ENCODE measurements at regions not wholly inside any gene's neighbourhood (a gene's known extent, or its start where the extent isn't known, plus 50 kb on each side); places are given as distances from the start of the nearest gene placed in this dataset.
"Not testable (repeated sequence)": the region's sequence is repeated elsewhere in the genome, so short reads cannot be mapped to it uniquely, and the experiment has no call there.

DNA sequence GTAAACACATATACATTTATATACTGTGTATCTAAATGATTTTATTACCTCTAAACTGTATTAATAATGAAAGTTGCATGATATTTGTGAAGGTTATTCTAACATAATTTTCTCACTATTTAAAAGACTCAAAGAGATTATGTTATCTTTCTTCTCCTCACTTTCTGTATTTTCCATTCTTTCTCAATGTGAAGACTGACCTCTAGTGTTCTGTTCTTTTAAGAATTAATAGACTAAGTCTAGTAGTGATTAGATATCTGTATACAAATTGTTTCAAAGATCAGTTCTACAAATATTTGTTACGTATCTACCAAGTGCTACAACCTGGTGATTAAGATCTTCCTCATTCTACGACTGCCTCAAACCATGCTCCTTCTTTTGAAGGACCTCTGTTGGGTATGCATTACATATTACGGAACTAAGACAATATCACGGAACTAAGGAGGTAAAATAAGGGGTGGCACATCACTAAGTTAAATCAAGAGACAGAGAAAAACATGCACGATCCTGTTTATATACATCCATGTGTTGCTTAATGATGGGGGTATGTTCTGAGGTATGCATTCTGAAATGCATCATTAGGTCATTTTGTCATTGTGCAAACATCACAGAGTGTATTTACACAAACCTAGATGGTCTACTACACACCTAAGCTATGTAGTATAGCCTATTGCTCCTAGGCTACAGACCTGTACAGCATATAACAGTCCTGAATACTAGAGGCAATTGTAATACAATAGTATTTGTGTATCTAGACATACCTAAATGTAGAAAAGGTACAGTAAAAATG is 161.5 kb upstream of the KBTBD8 start:
- WGBS, 2 donors (ENCODE audit: extremely low coverage in 2 of 2, insufficient read length in 2 of 2, insufficient replicate concordance in 1 of 2) = no CpG with 5 or more reads among the region's 5 CpGs
- H3K18ac ChIP-seq (ENCODE audit: low read length) = no peak overlapping the region
- no peak overlapping the region for H3K9ac ChIP-seq (ENCODE audit: low read depth, low read length, poor library complexity)
- H2BK5ac ChIP-seq (ENCODE audit: low read length) = no peak overlapping the region
- H3K9me3 ChIP-seq (replicated peaks in 1 of 2; ENCODE audit: control insufficient read depth in 2 of 2, insufficient read depth in 1 of 2, low read depth in 1 of 2, low read length in 2 of 2) = peaks cover 2 to 15% of the 10 kb centered on the region in 2 donors
- H2BK120ac ChIP-seq (ENCODE audit: low read depth, low read length) = no peak overlapping the region
- H4K8ac ChIP-seq (ENCODE audit: low read depth, low read length) = no peak overlapping the region
- H2BK15ac ChIP-seq (ENCODE audit: low read length) = no peak overlapping the region
- H3K14ac ChIP-seq (ENCODE audit: low read length) = no peak overlapping the region
- DNase-seq (ENCODE audit: low spot score) = no peak
- H3K27ac ChIP-seq (replicated peaks; ENCODE audit: low read length) = no peak overlapping the region
- no peak overlapping the region for H4K91ac ChIP-seq (ENCODE audit: low read depth, low read length, poor library complexity)
- H3K4me1 ChIP-seq (ENCODE audit: control insufficient read depth in 2 of 2, insufficient read depth in 1 of 2, low read depth in 1 of 2, low read length in 2 of 2) = no peaks in the 10 kb centered on the region
- H2BK12ac ChIP-seq (ENCODE audit: low read length) = no peak overlapping the region
- no peak overlapping the region for H3K4me2 ChIP-seq (ENCODE audit: insufficient read depth, low read length, poor library complexity, severe bottlenecking)
- H3K79me1 ChIP-seq (ENCODE audit: low read depth, low read length) = no peaks in the 10 kb centered on the region
- H2AFZ ChIP-seq (ENCODE audit: low read length) = no peak overlapping the region
- H3K23ac ChIP-seq (ENCODE audit: low read depth, low read length, poor library complexity) = no peak overlapping the region
- no peaks in the 10 kb centered on the region for H3K36me3 ChIP-seq (replicated peaks in 1 of 2; ENCODE audit: control insufficient read depth in 2 of 2, insufficient read depth in 2 of 2, low read length in 2 of 2)
- H3K4me3 ChIP-seq (ENCODE audit: low read length in 2 of 2) = no peak overlapping the region
- no peak overlapping the region for H3K4ac ChIP-seq (ENCODE audit: low read length)
- no peak overlapping the region for H2AK5ac ChIP-seq (ENCODE audit: low read depth, low read length)
- no peaks in the 10 kb centered on the region for H3K27me3 ChIP-seq (ENCODE audit: control insufficient read depth in 3 of 3, insufficient read depth in 3 of 3, low read depth in 1 of 3, low read length in 3 of 3)

DNA sequence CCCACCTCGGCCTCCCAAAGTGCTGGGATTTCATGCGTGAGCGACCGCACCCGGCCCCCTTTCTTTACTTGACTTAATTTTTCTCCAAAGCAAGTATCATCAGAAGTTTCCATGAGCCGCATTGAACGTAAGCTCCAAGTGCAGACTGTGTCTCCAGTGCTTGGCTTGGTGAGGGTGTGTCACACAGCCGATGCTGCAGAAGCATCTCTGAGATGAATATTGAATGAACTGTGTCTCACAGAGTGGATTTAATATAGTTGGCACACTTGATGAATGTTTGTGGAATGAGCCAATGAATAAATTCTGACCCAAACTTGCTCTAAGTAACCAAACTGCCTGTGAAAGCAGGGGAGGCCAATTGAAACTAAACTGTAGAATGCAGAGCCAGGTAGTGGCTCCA is 159.4 kb upstream of the KBTBD8 start:
- Histone ChIP-seq H3K4me1 (ENCODE audit: control insufficient read depth in 2 of 2, insufficient read depth in 1 of 2, low read depth in 1 of 2, low read length in 2 of 2) (no peaks in the 10 kb centered on the region), H3K4ac (ENCODE audit: low read length) (no peak overlapping the region), H3K36me3 (replicated peaks in 1 of 2; ENCODE audit: control insufficient read depth in 2 of 2, insufficient read depth in 2 of 2, low read length in 2 of 2) (no peaks in the 10 kb centered on the region), H3K4me3 (ENCODE audit: low read length in 2 of 2) (no peak overlapping the region), H3K79me1 (ENCODE audit: low read depth, low read length) (no peaks in the 10 kb centered on the region), H3K18ac (ENCODE audit: low read length) (no peak overlapping the region), H3K27me3 (ENCODE audit: control insufficient read depth in 3 of 3, insufficient read depth in 3 of 3, low read depth in 1 of 3, low read length in 3 of 3) (no peaks in the 10 kb centered on the region), H3K23ac (ENCODE audit: low read depth, low read length, poor library complexity) (no peak overlapping the region), H2BK15ac (ENCODE audit: low read length) (no peak overlapping the region), H3K14ac (ENCODE audit: low read length) (no peak overlapping the region), H4K8ac (ENCODE audit: low read depth, low read length) (no peak overlapping the region), H3K9ac (ENCODE audit: low read depth, low read length, poor library complexity) (no peak overlapping the region), H3K9me3 (replicated peaks in 1 of 2; ENCODE audit: control insufficient read depth in 2 of 2, insufficient read depth in 1 of 2, low read depth in 1 of 2, low read length in 2 of 2) (peaks cover 0 to 6% of the 10 kb centered on the region in 2 donors), H3K27ac (replicated peaks; ENCODE audit: low read length) (no peak overlapping the region), H2BK12ac (ENCODE audit: low read length) (no peak overlapping the region), H2AK5ac (ENCODE audit: low read depth, low read length) (no peak overlapping the region), H4K91ac (ENCODE audit: low read depth, low read length, poor library complexity) (no peak overlapping the region), H2AFZ (ENCODE audit: low read length) (no peak overlapping the region), H2BK120ac (ENCODE audit: low read depth, low read length) (no peak overlapping the region), H2BK5ac (ENCODE audit: low read length) (no peak overlapping the region), H3K4me2 (ENCODE audit: insufficient read depth, low read length, poor library complexity, severe bottlenecking) (no peak overlapping the region)
- WGBS, 2 donors (ENCODE audit: extremely low coverage in 2 of 2, insufficient read length in 2 of 2, insufficient replicate concordance in 1 of 2) = no CpG with 5 or more reads among the region's 8 CpGs
- DNase-seq (ENCODE audit: low spot score) = no peak

DNA sequence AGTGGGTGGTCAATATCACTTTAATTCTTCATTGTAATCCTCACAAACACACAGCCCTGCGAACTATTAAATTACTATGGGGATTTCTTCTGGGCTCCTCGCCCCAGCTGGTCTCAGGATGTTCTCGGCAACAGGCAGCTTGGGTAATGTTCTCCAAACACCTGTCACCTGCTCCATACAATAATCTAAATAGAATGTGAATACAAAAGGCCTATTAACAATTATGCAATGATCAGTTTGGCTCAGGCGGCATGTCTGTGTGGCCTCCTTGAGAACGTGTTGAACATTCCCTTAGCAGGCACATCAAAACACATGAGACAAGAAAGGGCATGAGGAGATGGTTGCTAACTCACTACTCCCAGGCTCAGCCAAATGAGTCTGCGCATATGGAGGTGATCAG is 158.6 kb upstream of the KBTBD8 start:
- no peak overlapping the region for H2BK5ac ChIP-seq (ENCODE audit: low read length)
- no peak overlapping the region for H2AK5ac ChIP-seq (ENCODE audit: low read depth, low read length)
- no peak overlapping the region for H3K4me2 ChIP-seq (ENCODE audit: insufficient read depth, low read length, poor library complexity, severe bottlenecking)
- no peak overlapping the region for H2BK120ac ChIP-seq (ENCODE audit: low read depth, low read length)
- peaks cover 0 to 3% of the 10 kb centered on the region in 2 donors for H3K9me3 ChIP-seq (replicated peaks in 1 of 2; ENCODE audit: control insufficient read depth in 2 of 2, insufficient read depth in 1 of 2, low read depth in 1 of 2, low read length in 2 of 2)
- no peaks in the 10 kb centered on the region for H3K27me3 ChIP-seq (ENCODE audit: control insufficient read depth in 3 of 3, insufficient read depth in 3 of 3, low read depth in 1 of 3, low read length in 3 of 3)
- no peaks in the 10 kb centered on the region for H3K4me1 ChIP-seq (ENCODE audit: control insufficient read depth in 2 of 2, insufficient read depth in 1 of 2, low read depth in 1 of 2, low read length in 2 of 2)
- no CpG with 5 or more reads among the region's 6 CpGs for WGBS, 2 donors (ENCODE audit: extremely low coverage in 2 of 2, insufficient read length in 2 of 2, insufficient replicate concordance in 1 of 2)
- no peaks in the 10 kb centered on the region for H3K79me1 ChIP-seq (ENCODE audit: low read depth, low read length)
- H3K4ac ChIP-seq (ENCODE audit: low read length) = no peak overlapping the region
- H4K8ac ChIP-seq (ENCODE audit: low read depth, low read length) = no peak overlapping the region
- H3K27ac ChIP-seq (replicated peaks; ENCODE audit: low read length) = no peak overlapping the region
- no peak overlapping the region for H3K9ac ChIP-seq (ENCODE audit: low read depth, low read length, poor library complexity)
- H3K18ac ChIP-seq (ENCODE audit: low read length) = no peak overlapping the region
- H2BK12ac ChIP-seq (ENCODE audit: low read length) = no peak overlapping the region
- H2BK15ac ChIP-seq (ENCODE audit: low read length) = no peak overlapping the region
- H2AFZ ChIP-seq (ENCODE audit: low read length) = no peak overlapping the region
- no peak overlapping the region for H3K23ac ChIP-seq (ENCODE audit: low read depth, low read length, poor library complexity)
- H3K36me3 ChIP-seq (replicated peaks in 1 of 2; ENCODE audit: control insufficient read depth in 2 of 2, insufficient read depth in 2 of 2, low read length in 2 of 2) = no peaks in the 10 kb centered on the region
- no peak overlapping the region for H3K4me3 ChIP-seq (ENCODE audit: low read length in 2 of 2)
- DNase-seq (ENCODE audit: low spot score) = no peak
- H3K14ac ChIP-seq (ENCODE audit: low read length) = no peak overlapping the region
- H4K91ac ChIP-seq (ENCODE audit: low read depth, low read length, poor library complexity) = no peak overlapping the region

DNA sequence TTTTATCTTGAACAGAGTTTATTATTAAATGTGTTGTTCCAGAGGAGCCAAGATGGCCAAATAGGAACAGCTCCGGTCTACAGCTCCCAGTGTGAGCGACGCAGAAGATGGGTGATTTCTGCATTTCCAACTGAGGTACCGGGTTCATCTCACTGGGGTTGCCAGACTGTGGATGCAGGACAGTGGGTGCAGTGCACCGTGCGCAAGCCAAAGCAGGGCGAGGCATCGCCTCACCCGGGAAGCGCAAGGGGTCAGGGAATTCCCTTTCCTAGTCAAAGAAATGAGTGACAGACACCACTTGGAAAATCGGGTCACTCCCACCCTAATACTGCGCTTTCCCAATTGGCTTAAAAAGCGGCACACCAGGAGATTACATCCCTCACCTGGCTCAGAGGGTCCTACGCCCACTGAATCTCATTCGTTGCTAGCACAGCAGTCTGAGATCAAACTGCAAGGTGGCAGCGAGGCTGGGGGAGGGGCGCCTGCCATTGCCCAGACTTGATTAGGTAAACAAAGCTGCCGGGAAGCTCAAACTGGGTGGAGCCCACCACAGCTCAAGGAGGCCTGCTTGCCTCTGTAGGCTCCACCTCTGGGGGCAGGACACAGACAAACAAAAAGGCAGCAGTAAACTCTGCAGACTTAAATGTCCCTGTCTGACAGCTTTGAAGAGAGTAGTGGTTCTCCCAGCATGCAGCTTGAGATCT is 155.2 kb upstream of the KBTBD8 start:
- H3K18ac ChIP-seq (ENCODE audit: low read length); H3K9me3 ChIP-seq (replicated peaks in 1 of 2; ENCODE audit: control insufficient read depth in 2 of 2, insufficient read depth in 1 of 2, low read depth in 1 of 2, low read length in 2 of 2); H2AFZ ChIP-seq (ENCODE audit: low read length); H3K14ac ChIP-seq (ENCODE audit: low read length); H2BK120ac ChIP-seq (ENCODE audit: low read depth, low read length); H3K79me1 ChIP-seq (ENCODE audit: low read depth, low read length); H3K4me2 ChIP-seq (ENCODE audit: insufficient read depth, low read length, poor library complexity, severe bottlenecking); H3K36me3 ChIP-seq (replicated peaks in 1 of 2; ENCODE audit: control insufficient read depth in 2 of 2, insufficient read depth in 2 of 2, low read length in 2 of 2); H2AK5ac ChIP-seq (ENCODE audit: low read depth, low read length); H2BK15ac ChIP-seq (ENCODE audit: low read length); H2BK12ac ChIP-seq (ENCODE audit: low read length); H3K4me3 ChIP-seq (ENCODE audit: low read length in 2 of 2); H3K9ac ChIP-seq (ENCODE audit: low read depth, low read length, poor library complexity); H3K27me3 ChIP-seq (ENCODE audit: control insufficient read depth in 3 of 3, insufficient read depth in 3 of 3, low read depth in 1 of 3, low read length in 3 of 3); H3K4me1 ChIP-seq (ENCODE audit: control insufficient read depth in 2 of 2, insufficient read depth in 1 of 2, low read depth in 1 of 2, low read length in 2 of 2); H3K4ac ChIP-seq (ENCODE audit: low read length); H3K23ac ChIP-seq (ENCODE audit: low read depth, low read length, poor library complexity); H2BK5ac ChIP-seq (ENCODE audit: low read length); H3K27ac ChIP-seq (replicated peaks; ENCODE audit: low read length); DNase-seq (ENCODE audit: low spot score); H4K8ac ChIP-seq (ENCODE audit: low read depth, low read length); H4K91ac ChIP-seq (ENCODE audit: low read depth, low read length, poor library complexity): not testable (repeated sequence)
- WGBS, 2 donors (ENCODE audit: extremely low coverage in 2 of 2, insufficient read length in 2 of 2, insufficient replicate concordance in 1 of 2) = no CpG with 5 or more reads among the region's 18 CpGs

Data from neuronal stem cell (in vitro differentiated cells).